ENCODE measurements at regions not wholly inside any gene's neighbourhood (a gene's known extent, or its start where the extent isn't known, plus 50 kb on each side); places are given as distances from the start of the nearest gene placed in this dataset.

GRCh38 chr12:17326649-17327048 is 720.7 kb upstream of the LMO3 start:
- Mint-ChIP-seq H3K9me3 (ENCODE audit: unreplicated experiment) (no peaks in the 10 kb centered on the region), H3K4me1 (ENCODE audit: unreplicated experiment) (peaks cover 4% of the 10 kb centered on the region), H3K36me3 (ENCODE audit: low read depth, unreplicated experiment) (no peaks in the 10 kb centered on the region), H3K27me3 (ENCODE audit: unreplicated experiment) (no peaks in the 10 kb centered on the region), H3K27ac (ENCODE audit: unreplicated experiment) (no peak overlapping the region), H3K4me3 (ENCODE audit: unreplicated experiment) (no peak overlapping the region)
- TF ChIP-seq, protein P1, sequence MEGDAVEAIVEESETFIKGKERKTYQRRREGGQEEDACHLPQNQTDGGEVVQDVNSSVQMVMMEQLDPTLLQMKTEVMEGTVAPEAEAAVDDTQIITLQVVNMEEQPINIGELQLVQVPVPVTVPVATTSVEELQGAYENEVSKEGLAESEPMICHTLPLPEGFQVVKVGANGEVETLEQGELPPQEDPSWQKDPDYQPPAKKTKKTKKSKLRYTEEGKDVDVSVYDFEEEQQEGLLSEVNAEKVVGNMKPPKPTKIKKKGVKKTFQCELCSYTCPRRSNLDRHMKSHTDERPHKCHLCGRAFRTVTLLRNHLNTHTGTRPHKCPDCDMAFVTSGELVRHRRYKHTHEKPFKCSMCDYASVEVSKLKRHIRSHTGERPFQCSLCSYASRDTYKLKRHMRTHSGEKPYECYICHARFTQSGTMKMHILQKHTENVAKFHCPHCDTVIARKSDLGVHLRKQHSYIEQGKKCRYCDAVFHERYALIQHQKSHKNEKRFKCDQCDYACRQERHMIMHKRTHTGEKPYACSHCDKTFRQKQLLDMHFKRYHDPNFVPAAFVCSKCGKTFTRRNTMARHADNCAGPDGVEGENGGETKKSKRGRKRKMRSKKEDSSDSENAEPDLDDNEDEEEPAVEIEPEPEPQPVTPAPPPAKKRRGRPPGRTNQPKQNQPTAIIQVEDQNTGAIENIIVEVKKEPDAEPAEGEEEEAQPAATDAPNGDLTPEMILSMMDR (IDR thresholded peaks at IDR 0.05; ENCODE audit: unreplicated experiment) = no peak
- DNase-seq (ENCODE audit: low spot score) = no peak

GRCh38 chr12:17322090-17322489 is 716.1 kb upstream of the LMO3 start:
- DNase-seq (ENCODE audit: low spot score) = no peak
- H3K27me3 Mint-ChIP-seq (ENCODE audit: unreplicated experiment) = no peaks in the 10 kb centered on the region
- no peak overlapping the region for H3K4me3 Mint-ChIP-seq (ENCODE audit: unreplicated experiment)
- no peak overlapping the region for H3K27ac Mint-ChIP-seq (ENCODE audit: unreplicated experiment)
- peaks cover 4% of the 10 kb centered on the region for H3K4me1 Mint-ChIP-seq (ENCODE audit: unreplicated experiment)
- TF ChIP-seq, protein P1 (IDR thresholded peaks at IDR 0.05; ENCODE audit: unreplicated experiment) = no peak
- H3K9me3 Mint-ChIP-seq (ENCODE audit: unreplicated experiment) = no peaks in the 10 kb centered on the region
- no peaks in the 10 kb centered on the region for H3K36me3 Mint-ChIP-seq (ENCODE audit: low read depth, unreplicated experiment)

GRCh38 chr12:17304503-17305347 is 698.8 kb upstream of the LMO3 start:
- Mint-ChIP-seq H3K4me1 (ENCODE audit: unreplicated experiment) (no peaks in the 10 kb centered on the region), H3K36me3 (ENCODE audit: low read depth, unreplicated experiment) (peaks cover 4% of the 10 kb centered on the region), H3K27ac (ENCODE audit: unreplicated experiment) (no peak overlapping the region), H3K9me3 (ENCODE audit: unreplicated experiment) (peaks cover 9% of the 10 kb centered on the region), H3K4me3 (ENCODE audit: unreplicated experiment) (no peak overlapping the region), H3K27me3 (ENCODE audit: unreplicated experiment) (no peaks in the 10 kb centered on the region)
- TF ChIP-seq, protein P1 (IDR thresholded peaks at IDR 0.05; ENCODE audit: unreplicated experiment) = no peak
- no peak for DNase-seq (ENCODE audit: low spot score)

- TF ChIP-seq, protein P1 (IDR thresholded peaks at IDR 0.05; ENCODE audit: unreplicated experiment) = no peak
- H3K36me3 Mint-ChIP-seq (ENCODE audit: low read depth, unreplicated experiment) = peaks cover 4% of the 10 kb centered on the region
- no peaks in the 10 kb centered on the region for H3K4me1 Mint-ChIP-seq (ENCODE audit: unreplicated experiment)
- peaks cover 9% of the 10 kb centered on the region for H3K9me3 Mint-ChIP-seq (ENCODE audit: unreplicated experiment)
- H3K27ac Mint-ChIP-seq (ENCODE audit: unreplicated experiment) = no peak overlapping the region
- no peak for DNase-seq (ENCODE audit: low spot score)
- H3K27me3 Mint-ChIP-seq (ENCODE audit: unreplicated experiment) = no peaks in the 10 kb centered on the region
- no peak overlapping the region for H3K4me3 Mint-ChIP-seq (ENCODE audit: unreplicated experiment)
Measured at GRCh38 chr12:17302001-17302400, 696.0 kb upstream of the LMO3 start.

DNA sequence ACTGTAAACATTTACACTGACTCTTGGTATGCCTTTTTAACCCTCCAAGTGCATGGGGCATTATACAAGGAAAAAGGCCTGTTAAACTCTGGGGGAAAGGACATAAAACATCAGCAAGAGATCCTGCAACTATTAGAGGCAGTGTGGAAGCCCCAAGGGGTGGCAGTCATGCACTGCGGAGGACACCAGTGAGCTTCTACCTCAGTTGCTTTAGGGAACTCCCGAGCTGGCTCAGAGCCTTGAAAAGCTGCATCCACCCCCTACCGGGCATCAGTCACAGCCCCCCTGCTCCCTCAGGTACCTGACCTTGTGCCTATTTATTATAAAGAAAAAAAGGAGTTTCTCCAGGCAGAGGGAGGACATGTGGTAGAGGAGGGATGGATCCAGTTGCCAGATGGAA is 695.6 kb upstream of the LMO3 start:
- Mint-ChIP-seq H3K36me3 (ENCODE audit: low read depth, unreplicated experiment) (peaks cover 4% of the 10 kb centered on the region), H3K27me3 (ENCODE audit: unreplicated experiment) (no peaks in the 10 kb centered on the region), H3K4me3 (ENCODE audit: unreplicated experiment) (no peak overlapping the region)

More for the DNA sequence above, 695.6 kb upstream of the LMO3 start:
- H3K27ac Mint-ChIP-seq (ENCODE audit: unreplicated experiment) = no peak overlapping the region
- TF ChIP-seq, protein P1 (IDR thresholded peaks at IDR 0.05; ENCODE audit: unreplicated experiment) = no peak
- DNase-seq (ENCODE audit: low spot score) = no peak
- H3K9me3 Mint-ChIP-seq (ENCODE audit: unreplicated experiment) = peaks cover 9% of the 10 kb centered on the region
- H3K4me1 Mint-ChIP-seq (ENCODE audit: unreplicated experiment) = no peaks in the 10 kb centered on the region
